IPS DF 4.7 (cell line): ENCODE measurements at regions not wholly inside any gene's neighbourhood (a gene's known extent, or its start where the extent isn't known, plus 50 kb on each side); places are given as distances from the start of the nearest gene placed in this dataset.

Experiments used
- DNase-seq: peaks from one replicate; pipeline ENCODE4 v3.0.0-alpha.2; 2013; ENCODE audit warnings: low spot score; ENCODE audit errors: extremely low read depth

GRCh38 chr6:55696501-55696900, 117.5 kb upstream of the HMGCLL1 start:
- DNase-seq, result no peak

- no peak for DNase-seq
These were observed 117.0 kb upstream of the HMGCLL1 start for GRCh38 chr6:55696041-55696440.

- no peak for DNase-seq
These were observed 115.8 kb upstream of the HMGCLL1 start for GRCh38 chr6:55694759-55695158.

GRCh38 chr6:55694148-55694547, 115.2 kb upstream of the HMGCLL1 start:
- peak; percentile 62 for DNase-seq

GRCh38 chr6:55679503-55679902, 100.5 kb upstream of the HMGCLL1 start:
- DNase-seq, result no peak

GRCh38 chr6:55678330-55679224, 99.6 kb upstream of the HMGCLL1 start:
- DNase-seq, result no peak

GRCh38 chr6:55676736-55677135, 97.7 kb upstream of the HMGCLL1 start:
- DNase-seq, result no peak

- no peak for DNase-seq
These were observed 96.9 kb upstream of the HMGCLL1 start for GRCh38 chr6:55675941-55676340.

GRCh38 chr6:55674672-55675071, 95.7 kb upstream of the HMGCLL1 start:
- no peak for DNase-seq

- DNase-seq, result no peak
These were observed 91.9 kb upstream of the HMGCLL1 start for GRCh38 chr6:55670850-55671413.

GRCh38 chr6:55669028-55669427, 90.0 kb upstream of the HMGCLL1 start:
- DNase-seq, result no peak

- no peak for DNase-seq
These were observed 89.6 kb upstream of the HMGCLL1 start for GRCh38 chr6:55668591-55668990.

GRCh38 chr6:55667341-55667740, 88.3 kb upstream of the HMGCLL1 start:
- DNase-seq, result no peak

GRCh38 chr6:55666606-55667225, 87.7 kb upstream of the HMGCLL1 start:
- no peak for DNase-seq

GRCh38 chr6:55666037-55666436, 87.0 kb upstream of the HMGCLL1 start:
- no peak for DNase-seq

GRCh38 chr6:55664591-55665587, 85.9 kb upstream of the HMGCLL1 start:
- no peak for DNase-seq

- DNase-seq, result no peak
These were observed 84.9 kb upstream of the HMGCLL1 start for GRCh38 chr6:55663914-55664313.

GRCh38 chr6:55659304-55659703, 80.3 kb upstream of the HMGCLL1 start:
- no peak for DNase-seq

GRCh38 chr6:55654445-55654844, 75.5 kb upstream of the HMGCLL1 start:
- DNase-seq, result no peak

GRCh38 chr6:55652429-55652828, 73.4 kb upstream of the HMGCLL1 start:
- no peak for DNase-seq

- DNase-seq, result no peak
These were observed 72.0 kb upstream of the HMGCLL1 start for GRCh38 chr6:55651015-55651414.
